IPS-NIHi11 (cell line): ENCODE measurements at regions not wholly inside any gene's neighbourhood (a gene's known extent, or its start where the extent isn't known, plus 50 kb on each side); places are given as distances from the start of the nearest gene placed in this dataset.

Experiments
- DNase-seq: peaks from one replicate; pipeline ENCODE4 v3.0.0; 2012; ENCODE audit warnings: mixed read lengths, low spot score

GRCh38 chr15:53462651-53463050 is 296.8 kb downstream of the WDR72 start:
- DNase-seq: no peak

GRCh38 chr15:53461677-53462076 is 297.8 kb downstream of the WDR72 start:
- DNase-seq: no peak

GRCh38 chr15:53458736-53459135 is 300.7 kb downstream of the WDR72 start:
- no peak for DNase-seq

DNA sequence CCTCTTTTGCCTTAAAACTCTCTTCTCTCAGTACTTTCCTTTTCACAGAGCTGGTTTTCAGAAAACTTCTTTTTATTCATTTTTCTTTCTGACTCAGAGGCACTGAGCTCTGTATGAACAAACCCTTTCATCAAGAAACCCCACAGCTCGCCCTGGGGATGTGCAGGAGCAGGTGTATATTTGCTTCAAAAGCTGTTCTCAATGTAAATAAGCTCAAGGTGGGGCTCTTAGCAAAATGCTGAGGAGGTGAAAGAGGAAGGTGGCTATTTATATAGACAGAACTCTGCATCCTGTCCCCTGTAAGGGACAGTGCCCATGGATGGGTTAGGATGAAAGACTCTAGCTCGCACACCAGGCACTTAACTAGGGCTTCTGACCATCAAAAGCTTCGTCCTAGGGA is 302.0 kb downstream of the WDR72 start:
- DNase-seq: no peak

DNA sequence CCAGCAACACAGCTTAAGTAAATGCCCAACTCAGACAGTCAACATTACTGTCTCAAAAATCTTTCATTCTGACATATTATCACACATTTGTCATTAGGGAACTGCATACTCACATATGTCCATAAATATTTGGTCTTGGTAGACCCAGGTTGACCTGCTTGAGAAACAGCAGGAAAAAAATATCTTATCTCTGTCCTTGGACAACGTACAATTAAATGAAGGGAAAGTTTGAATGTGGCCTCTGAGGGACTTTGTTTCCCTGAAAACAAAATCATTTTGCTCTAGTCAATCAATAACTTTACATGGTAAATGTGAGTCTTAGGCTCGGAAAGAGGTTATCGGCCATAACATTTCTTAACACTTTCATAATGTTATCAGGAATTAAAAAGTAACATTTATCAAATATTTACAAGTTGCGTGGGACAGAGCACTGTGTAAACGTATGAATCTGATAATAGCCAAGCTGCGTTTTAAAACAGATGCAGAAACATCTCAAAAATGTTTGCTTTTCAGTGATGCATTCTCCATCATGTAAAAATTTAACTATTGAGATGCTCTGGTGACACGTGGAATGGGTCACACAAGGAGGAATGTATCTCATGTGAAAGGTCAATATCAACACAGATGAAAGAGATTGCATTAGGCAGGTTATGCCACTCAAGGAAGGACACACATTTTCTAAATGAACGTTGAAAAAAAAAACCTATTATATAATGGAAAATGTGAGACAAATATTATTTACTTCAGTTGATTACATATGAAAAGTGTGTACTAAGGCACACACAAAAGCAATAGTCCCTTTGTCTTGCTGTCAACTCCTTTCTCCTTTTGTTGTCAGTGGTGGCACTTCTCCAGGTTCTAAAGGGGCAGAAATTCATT is 304.4 kb downstream of the WDR72 start:
- no peak for DNase-seq

DNA sequence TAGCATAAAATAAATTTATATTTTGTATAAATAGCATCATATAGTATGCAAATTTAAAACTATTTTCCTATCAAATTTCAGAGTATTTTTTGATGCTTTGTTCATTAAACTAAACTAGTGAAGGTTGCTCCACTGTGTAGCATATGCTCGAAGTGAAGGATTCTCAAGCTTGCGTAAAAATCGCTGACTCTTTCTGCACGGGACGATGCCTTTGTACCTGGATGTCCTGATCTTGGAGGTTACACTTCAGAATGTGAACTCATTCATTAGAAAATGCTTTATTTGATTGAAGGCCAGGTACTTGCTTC is 305.0 kb downstream of the WDR72 start:
- DNase-seq: no peak

DNA sequence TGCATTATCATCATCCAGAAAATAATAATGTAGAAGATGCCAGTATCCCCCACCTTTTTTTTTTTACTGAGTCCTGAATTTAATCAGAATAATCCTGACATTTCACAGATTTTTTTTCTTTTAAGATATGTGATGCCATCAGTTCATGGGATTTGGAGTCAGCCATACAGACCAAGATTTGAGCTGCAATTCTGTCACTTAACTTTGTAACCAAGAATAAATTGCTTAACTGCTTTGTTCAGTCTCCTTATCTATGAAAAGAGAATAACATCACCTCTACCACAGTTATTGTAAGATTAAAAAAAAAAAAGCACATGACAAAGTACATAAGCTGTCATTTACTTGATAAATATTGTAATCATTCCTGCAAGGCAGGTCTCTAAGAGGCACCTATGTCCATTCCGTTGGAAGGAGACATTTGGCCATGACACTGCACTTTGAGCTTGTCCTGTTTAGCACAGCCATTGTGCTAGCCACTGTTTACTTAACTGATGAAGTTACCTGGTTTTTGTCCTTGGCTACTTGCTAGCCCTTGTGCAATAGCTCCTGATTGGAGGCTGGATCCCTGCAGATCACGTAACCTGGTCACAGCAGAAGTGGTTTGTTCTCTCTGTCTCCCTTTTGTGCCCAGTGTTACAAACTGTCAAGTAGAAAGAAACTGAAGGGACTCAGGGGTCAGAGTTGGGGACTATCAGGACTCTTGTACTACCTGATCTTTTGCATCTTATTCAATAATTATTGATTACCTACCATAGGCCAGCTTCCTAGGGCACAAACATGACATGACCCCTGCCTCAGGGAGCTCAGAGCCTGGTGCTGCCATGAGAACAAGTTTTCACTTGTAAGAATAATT is 306.0 kb downstream of the WDR72 start:
- no peak for DNase-seq

- DNase-seq: peak; percentile 20
Measured at GRCh38 chr15:53448232-53449015, 311.0 kb downstream of the WDR72 start.

- no peak for DNase-seq
Measured at GRCh38 chr15:53447742-53448141, 311.7 kb downstream of the WDR72 start.

DNA sequence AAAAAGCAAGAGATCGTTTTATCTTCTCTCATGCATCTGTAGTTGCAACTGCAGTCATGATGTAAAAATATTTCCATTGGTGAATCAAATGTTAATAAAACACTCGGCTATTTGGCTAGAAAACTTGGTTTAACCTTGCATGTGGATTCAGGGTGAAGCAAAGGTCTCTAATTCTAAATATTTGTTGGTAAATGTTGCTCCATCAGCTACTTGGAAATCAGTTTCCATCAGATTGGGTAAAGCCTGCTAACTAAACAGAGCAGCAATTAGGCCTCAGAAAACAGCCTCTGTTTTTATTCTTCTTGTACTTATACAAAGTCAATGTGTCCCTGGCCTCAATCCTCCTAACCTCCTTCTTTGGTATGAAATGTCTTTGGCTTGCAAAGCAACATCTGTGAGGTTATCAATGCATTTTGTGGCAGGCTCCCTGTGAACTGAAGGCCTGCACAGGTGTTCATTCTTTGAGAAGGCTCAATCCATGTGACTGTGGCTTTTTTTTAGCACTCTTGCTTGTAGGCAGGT is 312.3 kb downstream of the WDR72 start:
- no peak for DNase-seq

- DNase-seq: no peak
Measured at GRCh38 chr15:53446376-53446775, 313.1 kb downstream of the WDR72 start.

DNA sequence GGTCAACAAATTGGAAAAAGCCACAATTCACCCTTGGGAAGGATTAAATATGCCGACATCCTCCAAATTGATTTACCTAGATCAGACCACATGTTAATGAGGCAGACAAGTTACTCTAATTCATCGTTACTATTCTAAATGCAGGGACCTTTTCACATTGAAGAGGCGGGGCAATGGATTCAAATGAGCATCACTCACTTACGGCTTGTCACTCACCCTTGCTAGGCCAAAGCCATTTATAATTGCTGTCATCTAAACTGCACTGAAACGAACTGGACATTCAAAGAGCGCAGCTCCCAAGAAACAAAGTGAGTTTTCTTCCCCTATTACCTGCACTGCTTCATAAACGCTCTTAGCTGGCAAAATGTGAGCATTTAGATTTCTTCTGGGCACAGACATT is 313.9 kb downstream of the WDR72 start:
- DNase-seq: no peak

- no peak for DNase-seq
Measured at GRCh38 chr15:53437985-53438841, 321.2 kb downstream of the WDR72 start.

DNA sequence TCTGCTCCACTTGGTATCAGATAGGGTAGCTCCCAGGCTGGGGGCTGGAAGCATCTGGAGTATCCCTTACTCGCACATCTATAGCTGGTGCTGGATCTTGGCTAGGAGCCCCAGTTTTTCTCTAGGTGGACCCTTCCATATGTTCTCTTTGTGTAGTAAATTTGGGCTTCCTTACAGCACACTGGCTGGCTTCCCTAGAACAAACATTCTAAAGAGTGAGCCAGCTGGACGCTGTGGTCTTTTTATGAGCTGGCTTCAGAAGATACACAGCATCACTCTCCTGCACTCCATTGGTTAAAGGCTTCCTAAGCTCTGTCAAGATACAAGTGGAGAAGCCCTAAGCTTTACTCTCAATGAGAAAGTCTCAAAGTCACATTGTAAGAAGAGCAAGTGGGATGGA is 322.1 kb downstream of the WDR72 start:
- DNase-seq: no peak

DNA sequence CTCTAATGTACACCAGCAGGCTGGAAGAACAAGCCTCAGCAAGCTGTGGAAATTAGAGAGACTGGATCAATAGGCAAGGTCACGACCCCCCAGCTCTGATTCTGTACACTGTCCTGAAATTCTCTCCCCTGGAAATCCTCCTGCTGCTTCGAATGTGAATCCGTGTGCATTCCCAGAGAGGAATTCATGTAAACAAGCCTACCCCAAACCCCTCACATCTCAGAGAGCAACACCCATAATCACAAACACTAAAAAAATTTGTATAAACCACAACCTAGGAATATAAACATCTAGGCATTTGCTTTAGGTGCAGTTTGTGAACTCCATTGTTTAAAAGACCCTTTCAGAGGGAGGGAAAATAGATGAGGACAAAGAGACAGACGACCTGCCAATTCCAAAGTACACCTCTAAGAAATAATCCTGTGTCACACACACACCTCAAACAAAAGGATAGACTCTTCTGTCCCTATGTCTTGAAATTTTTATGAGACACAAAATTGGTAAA is 325.2 kb downstream of the WDR72 start:
- DNase-seq: no peak

DNA sequence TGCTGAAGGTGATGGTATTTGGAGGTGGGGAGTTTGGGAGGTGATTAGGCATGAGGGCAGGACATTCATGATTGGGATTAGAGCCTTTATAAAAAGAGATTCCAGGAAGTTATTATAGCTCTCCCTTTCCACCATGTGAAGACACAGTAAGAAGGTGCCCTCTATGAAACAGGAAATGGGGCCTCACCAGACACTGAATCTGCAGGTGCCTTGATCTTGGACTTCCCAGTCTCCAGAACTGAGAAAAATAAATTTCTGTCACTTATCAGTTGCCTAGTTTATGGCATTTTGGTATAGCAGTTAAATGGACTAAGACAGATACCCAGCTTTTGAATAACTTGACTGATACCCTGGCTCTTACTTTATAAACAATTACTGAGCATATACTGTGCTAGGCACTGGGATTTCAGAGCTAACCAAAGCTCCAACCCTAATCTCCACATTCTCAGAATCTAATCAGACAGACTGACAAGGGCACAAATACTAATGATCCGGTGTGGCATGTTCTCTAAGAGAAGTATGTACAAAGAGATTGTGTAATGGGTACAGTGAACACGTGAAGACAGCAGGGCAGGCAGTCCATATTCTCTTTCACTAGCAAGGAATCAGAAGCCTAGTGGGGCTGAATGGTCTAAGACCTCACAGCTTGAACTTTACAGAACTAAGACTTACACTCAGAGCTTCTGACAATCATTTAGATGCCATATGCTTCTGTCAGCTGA is 343.1 kb downstream of the WDR72 start:
- no peak for DNase-seq

GRCh38 chr15:53414167-53414566 is 345.3 kb downstream of the WDR72 start:
- no peak for DNase-seq

DNA sequence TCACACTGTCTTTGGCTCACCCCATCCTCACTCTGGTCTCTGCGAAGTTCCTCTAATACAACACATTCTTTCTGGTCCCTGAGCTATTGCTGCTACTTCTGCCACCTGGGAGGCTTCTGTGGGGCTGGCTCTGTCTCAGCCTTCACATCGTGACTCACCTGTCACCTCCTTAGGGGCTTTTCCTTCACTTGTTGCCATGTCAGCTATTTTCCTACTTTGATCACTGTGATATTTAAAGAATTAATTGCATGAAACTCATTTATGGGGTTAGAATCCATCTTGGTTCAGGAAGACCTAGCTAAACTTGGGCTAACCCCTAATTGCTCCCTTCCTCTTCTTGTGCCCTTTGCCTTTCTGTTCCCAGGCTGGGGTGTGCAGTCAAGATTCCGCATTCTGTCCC is 346.9 kb downstream of the WDR72 start:
- no peak for DNase-seq

GRCh38 chr15:53404930-53405493 is 354.5 kb downstream of the WDR72 start:
- no peak for DNase-seq

DNA sequence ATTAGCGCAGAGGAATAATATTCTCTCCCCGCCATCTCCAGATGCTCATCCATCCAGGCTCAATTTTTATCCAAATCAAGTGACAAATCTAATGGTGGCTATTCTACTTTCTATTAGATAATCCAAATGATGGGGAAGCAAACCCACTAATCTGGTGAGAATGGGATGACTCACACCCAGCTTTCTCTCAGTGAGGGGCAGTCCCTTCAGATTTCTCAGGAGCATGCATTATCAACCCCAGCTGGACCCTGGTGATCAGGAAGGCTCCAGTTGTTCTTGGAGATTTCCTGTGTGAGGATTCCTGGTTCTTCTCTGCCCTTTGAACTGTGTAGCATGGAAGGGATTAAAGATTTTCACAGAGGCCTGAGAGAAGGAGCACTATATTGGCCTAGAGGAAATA is 358.0 kb downstream of the WDR72 start:
- no peak for DNase-seq
